Transverse colon (tissue), 3 donors: ENCODE measurements at regions not wholly inside any gene's neighbourhood (a gene's known extent, or its start where the extent isn't known, plus 50 kb on each side); places are given as distances from the start of the nearest gene placed in this dataset.

Experiments used
- CTCF ChIP-seq, 5 experiments: fragments of 200-600 bp in 3 of 5; fragments of 450-650 bp in 2 of 5; sonication (generic) in 3 of 5; IDR thresholded peaks; 1 replicate in 2 of 5; 2 replicates in 3 of 5; pipeline ENCODE4 v1.5.1; 2016 to 2017; ENCODE audit warnings: antibody characterized with exemption in 5 of 5, inconsistent platforms in 3 of 5, mild to moderate bottlenecking in 2 of 5, moderate library complexity in 1 of 5
- POLR2A ChIP-seq: fragments of 450-650 bp; IDR thresholded peaks from one replicate; pipeline ENCODE4 v1.6.1; 2016; ENCODE audit warnings: antibody characterized with exemption, mild to moderate bottlenecking, moderate library complexity

- TF ChIP-seq CTCF (IDR thresholded peaks at IDR 0.05) = no peak
- no peak for TF ChIP-seq POLR2A
Observed at GRCh38 chr14:23861666-23862065, 91.9 kb upstream of the DHRS4 start.
